ENCODE measurements at regions not wholly inside any gene's neighbourhood (a gene's known extent, or its start where the extent isn't known, plus 50 kb on each side); places are given as distances from the start of the nearest gene placed in this dataset.

DNA sequence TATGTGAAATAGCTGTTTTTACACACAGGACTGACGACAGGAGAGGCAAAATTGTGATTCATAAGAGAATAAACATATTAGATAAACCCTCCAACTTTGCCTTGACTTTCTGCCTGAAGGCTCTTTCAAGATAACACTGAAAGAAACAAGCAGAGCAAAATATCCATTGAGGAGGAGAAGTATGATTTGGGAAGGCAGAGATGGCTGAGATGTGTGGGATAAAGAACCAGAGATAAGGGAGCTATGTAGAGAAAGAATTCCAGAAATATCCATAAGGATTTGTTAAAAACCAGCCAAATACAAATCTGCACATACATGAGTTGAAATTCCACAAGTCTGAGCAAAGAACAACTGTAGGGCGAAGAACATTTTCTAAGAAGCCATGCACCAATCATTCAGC is 1064.7 kb downstream of the PLA2G4A start:
- TF ChIP-seq ZBTB7A (IDR thresholded peaks at IDR 0.05; ENCODE audit: low read depth) (no peak), FOXM1 (IDR thresholded peaks at IDR 0.05; ENCODE audit: borderline replicate concordance, low read depth) (no peak), TAF1 (IDR thresholded peaks at IDR 0.05; ENCODE audit: low read depth) (no peak), YY1 (IDR thresholded peaks at IDR 0.05; ENCODE audit: low read depth) (no peak), CREB1 (IDR thresholded peaks at IDR 0.05; ENCODE audit: low read depth) (no peak)
- TF ChIP-seq, protein P1, sequence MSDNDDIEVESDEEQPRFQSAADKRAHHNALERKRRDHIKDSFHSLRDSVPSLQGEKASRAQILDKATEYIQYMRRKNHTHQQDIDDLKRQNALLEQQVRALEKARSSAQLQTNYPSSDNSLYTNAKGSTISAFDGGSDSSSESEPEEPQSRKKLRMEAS (IDR thresholded peaks at IDR 0.05): no peak

DNA sequence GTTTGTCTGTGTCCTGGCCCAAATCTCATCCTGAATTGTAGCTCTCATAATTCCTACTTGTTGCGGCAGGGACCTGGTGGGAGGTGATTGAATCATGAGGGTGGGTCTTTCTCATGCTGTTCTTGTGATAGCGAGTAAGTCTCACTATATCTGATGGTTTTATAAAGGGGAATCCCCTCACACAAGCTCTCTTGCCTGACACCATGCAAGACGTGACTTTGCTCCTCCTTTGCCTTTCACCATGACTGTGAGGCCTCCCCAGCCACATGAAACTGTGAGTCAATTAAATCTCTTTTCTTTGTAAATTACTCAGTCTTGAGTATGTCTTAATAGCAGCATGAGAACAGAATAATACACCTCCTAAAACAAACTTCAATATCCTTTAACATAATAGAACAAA is 1065.6 kb downstream of the PLA2G4A start:
- TF ChIP-seq EGR1 (IDR thresholded peaks at IDR 0.05) (no peak), RAD21 (IDR thresholded peaks at IDR 0.05; ENCODE audit: low read depth) (no peak), EP300 (IDR thresholded peaks at IDR 0.05; ENCODE audit: borderline replicate concordance) (no peak), TEAD4 (IDR thresholded peaks at IDR 0.05) (no peak), CREB1 (IDR thresholded peaks at IDR 0.05; ENCODE audit: low read depth) (no peak), FOXM1 (IDR thresholded peaks at IDR 0.05; ENCODE audit: borderline replicate concordance, low read depth) (no peak), TCF12 (IDR thresholded peaks at IDR 0.05; ENCODE audit: low read depth) (no peak), NFIC (IDR thresholded peaks at IDR 0.05) (no peak), YY1 (IDR thresholded peaks at IDR 0.05; ENCODE audit: low read depth) (no peak), ZBTB7A (IDR thresholded peaks at IDR 0.05; ENCODE audit: low read depth) (no peak), USF1 (IDR thresholded peaks at IDR 0.05) (no peak), CEBPB (IDR thresholded peaks at IDR 0.05) (no peak), TAF1 (IDR thresholded peaks at IDR 0.05; ENCODE audit: low read depth) (no peak)
- TF ChIP-seq, protein P2, sequence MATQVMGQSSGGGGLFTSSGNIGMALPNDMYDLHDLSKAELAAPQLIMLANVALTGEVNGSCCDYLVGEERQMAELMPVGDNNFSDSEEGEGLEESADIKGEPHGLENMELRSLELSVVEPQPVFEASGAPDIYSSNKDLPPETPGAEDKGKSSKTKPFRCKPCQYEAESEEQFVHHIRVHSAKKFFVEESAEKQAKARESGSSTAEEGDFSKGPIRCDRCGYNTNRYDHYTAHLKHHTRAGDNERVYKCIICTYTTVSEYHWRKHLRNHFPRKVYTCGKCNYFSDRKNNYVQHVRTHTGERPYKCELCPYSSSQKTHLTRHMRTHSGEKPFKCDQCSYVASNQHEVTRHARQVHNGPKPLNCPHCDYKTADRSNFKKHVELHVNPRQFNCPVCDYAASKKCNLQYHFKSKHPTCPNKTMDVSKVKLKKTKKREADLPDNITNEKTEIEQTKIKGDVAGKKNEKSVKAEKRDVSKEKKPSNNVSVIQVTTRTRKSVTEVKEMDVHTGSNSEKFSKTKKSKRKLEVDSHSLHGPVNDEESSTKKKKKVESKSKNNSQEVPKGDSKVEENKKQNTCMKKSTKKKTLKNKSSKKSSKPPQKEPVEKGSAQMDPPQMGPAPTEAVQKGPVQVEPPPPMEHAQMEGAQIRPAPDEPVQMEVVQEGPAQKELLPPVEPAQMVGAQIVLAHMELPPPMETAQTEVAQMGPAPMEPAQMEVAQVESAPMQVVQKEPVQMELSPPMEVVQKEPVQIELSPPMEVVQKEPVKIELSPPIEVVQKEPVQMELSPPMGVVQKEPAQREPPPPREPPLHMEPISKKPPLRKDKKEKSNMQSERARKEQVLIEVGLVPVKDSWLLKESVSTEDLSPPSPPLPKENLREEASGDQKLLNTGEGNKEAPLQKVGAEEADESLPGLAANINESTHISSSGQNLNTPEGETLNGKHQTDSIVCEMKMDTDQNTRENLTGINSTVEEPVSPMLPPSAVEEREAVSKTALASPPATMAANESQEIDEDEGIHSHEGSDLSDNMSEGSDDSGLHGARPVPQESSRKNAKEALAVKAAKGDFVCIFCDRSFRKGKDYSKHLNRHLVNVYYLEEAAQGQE (IDR thresholded peaks at IDR 0.05; ENCODE audit: low read depth): no peak
- TF ChIP-seq, protein P1 (IDR thresholded peaks at IDR 0.05): no peak

DNA sequence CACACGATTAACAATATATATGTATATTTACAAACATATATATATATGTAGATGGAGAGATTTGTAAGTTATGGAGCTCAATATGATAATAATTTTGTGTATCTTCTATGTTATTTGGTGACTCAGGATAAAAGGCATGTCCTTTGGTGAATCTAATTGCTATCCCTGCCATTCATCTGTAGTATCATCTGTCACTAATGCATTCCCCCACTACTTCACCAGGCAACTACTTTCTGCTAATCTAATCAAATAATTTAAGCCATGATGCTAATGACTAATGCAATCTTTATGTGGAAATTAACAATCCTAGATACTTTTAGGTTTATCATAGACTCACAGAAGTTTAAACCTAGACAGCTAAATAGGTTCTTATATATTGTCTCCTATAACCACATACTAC is 1074.5 kb downstream of the PLA2G4A start:
- no peak for TF ChIP-seq YY1 (IDR thresholded peaks at IDR 0.05; ENCODE audit: low read depth)
- no peak for TF ChIP-seq FOXM1 (IDR thresholded peaks at IDR 0.05; ENCODE audit: borderline replicate concordance, low read depth)
- TF ChIP-seq TAF1 (IDR thresholded peaks at IDR 0.05; ENCODE audit: low read depth): no peak
- no peak for TF ChIP-seq EGR1 (IDR thresholded peaks at IDR 0.05)
- TF ChIP-seq CEBPB (IDR thresholded peaks at IDR 0.05): no peak
- TF ChIP-seq ZBTB7A (IDR thresholded peaks at IDR 0.05; ENCODE audit: low read depth): no peak
- TF ChIP-seq TEAD4 (IDR thresholded peaks at IDR 0.05): no peak
- TF ChIP-seq EP300 (IDR thresholded peaks at IDR 0.05; ENCODE audit: borderline replicate concordance): no peak
- TF ChIP-seq, protein P1 (IDR thresholded peaks at IDR 0.05): no peak
- TF ChIP-seq TCF12 (IDR thresholded peaks at IDR 0.05; ENCODE audit: low read depth): no peak
- no peak for TF ChIP-seq USF1 (IDR thresholded peaks at IDR 0.05)
- TF ChIP-seq, protein P2 (IDR thresholded peaks at IDR 0.05; ENCODE audit: low read depth): no peak
- TF ChIP-seq RAD21 (IDR thresholded peaks at IDR 0.05; ENCODE audit: low read depth): no peak
- no peak for TF ChIP-seq CREB1 (IDR thresholded peaks at IDR 0.05; ENCODE audit: low read depth)
- TF ChIP-seq NFIC (IDR thresholded peaks at IDR 0.05): no peak

DNA sequence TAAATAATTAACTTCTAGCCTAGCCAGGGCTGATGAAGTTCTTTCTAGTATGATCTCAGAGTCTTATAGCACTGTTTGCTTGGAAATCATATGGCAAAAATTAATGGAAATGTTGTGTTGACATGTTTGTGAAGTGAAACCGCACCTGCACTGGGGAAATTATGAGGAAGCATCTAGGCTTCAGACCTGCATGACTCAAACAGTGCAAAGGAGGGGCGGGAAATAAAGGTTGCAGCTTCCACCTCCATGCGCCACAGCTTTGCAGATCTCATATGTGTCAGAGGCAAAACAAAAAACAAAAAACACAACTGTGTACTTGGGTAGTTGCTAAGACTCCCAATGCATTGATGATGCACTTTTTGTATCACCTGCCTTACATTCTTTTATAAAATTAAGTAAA is 1080.6 kb downstream of the PLA2G4A start:
- no peak for TF ChIP-seq TEAD4 (IDR thresholded peaks at IDR 0.05)
- no peak for TF ChIP-seq USF1 (IDR thresholded peaks at IDR 0.05)
- no peak for TF ChIP-seq TCF12 (IDR thresholded peaks at IDR 0.05; ENCODE audit: low read depth)
- TF ChIP-seq, protein P2 (IDR thresholded peaks at IDR 0.05; ENCODE audit: low read depth): no peak
- no peak for TF ChIP-seq NFIC (IDR thresholded peaks at IDR 0.05)
